Sigmoid colon (tissue), 4 donors: ENCODE measurements at regions not wholly inside any gene's neighbourhood (a gene's known extent, or its start where the extent isn't known, plus 50 kb on each side); places are given as distances from the start of the nearest gene placed in this dataset.

Experiments used
- CTCF ChIP-seq, 4 experiments: fragments of 450-650 bp in 3 of 4; fragments of 200-600 bp in 1 of 4; IDR thresholded peaks; one replicate each; pipeline ENCODE4 v1.5.1; 2016 to 2019; ENCODE audit warnings: antibody characterized with exemption in 4 of 4, mild to moderate bottlenecking in 3 of 4, moderate library complexity in 2 of 4
- EP300 ChIP-seq, 4 donors: sonication (generic); formaldehyde crosslinking; IDR thresholded peaks; one replicate each; pipeline ENCODE4 v1.6.1; 2017; ENCODE audit warnings: antibody characterized with exemption in 4 of 4
- POLR2A ChIP-seq, 2 donors: fragments of 450-650 bp; IDR thresholded peaks; one replicate each; pipeline ENCODE4 v1.6.1; 2016; ENCODE audit warnings: antibody characterized with exemption in 2 of 2, mild to moderate bottlenecking in 2 of 2, moderate library complexity in 2 of 2
- POLR2AphosphoS5 ChIP-seq, 4 donors: sonication (generic); formaldehyde crosslinking; IDR thresholded peaks; one replicate each; pipeline ENCODE4 v1.6.1; 2017; ENCODE audit warnings: antibody characterized with exemption in 4 of 4

- TF ChIP-seq CTCF (IDR thresholded peaks at IDR 0.05) (no peak), POLR2A (IDR thresholded peaks at IDR 0.05) (no peak), POLR2AphosphoS5 (IDR thresholded peaks at IDR 0.05) (no peak), EP300 (IDR thresholded peaks at IDR 0.05) (no peak)
These were observed 1093.0 kb upstream of the GYPC start for GRCh38 chr2:125562924-125563323.
